IMR-90 (cell line): ENCODE measurements at regions not wholly inside any gene's neighbourhood (a gene's known extent, or its start where the extent isn't known, plus 50 kb on each side); places are given as distances from the start of the nearest gene placed in this dataset.

Experiments used
- ATAC-seq: fragments of 200-7000 bp; cut with Tn5 transposase; 2 replicates; pipeline ENCODE4 v1.9.1; 2020; ENCODE audit warnings: low read depth, mild to moderate bottlenecking, moderate library complexity
- BruUV-seq: library from RNA; stranded (reverse); fragments of 400-500 nt; replicated peaks from 2 replicates; lab custom pipeline; 2021; lab: Mats Ljungman, UMichigan
- CTCF ChIA-PET: fragments of 300-600 bp; formaldehyde crosslinking; extraction: SDS; loops from one replicate; lab custom pipeline; 2021; ENCODE audit warnings: antibody characterized with exemption; lab: Yijun Ruan, JAX
- POLR2A ChIA-PET: fragments of 300-600 bp; sonication (Branson Sonifier 250); formaldehyde crosslinking; loops from one replicate; lab custom pipeline; 2022; ENCODE audit warnings: antibody characterized with exemption; ENCODE audit not compliant: unreplicated experiment; lab: Charles Lee
- DNase-seq: peaks from one replicate; pipeline ENCODE4 v3.0.0; 2013
- H2AFZ ChIP-seq: replicated peaks from 2 replicates; pipeline ENCODE3; 2013; ENCODE audit warnings: low read length, mild to moderate bottlenecking; ENCODE audit not compliant: poor library complexity
- H2AK5ac ChIP-seq: 2 replicates; pipeline ENCODE4 v1.6.1; 2013; ENCODE audit warnings: low read depth, low read length, inconsistent platforms
- H2AK9ac ChIP-seq: replicated peaks from 2 replicates; pipeline ENCODE3; 2013; ENCODE audit warnings: mild to moderate bottlenecking, low read depth, low read length, moderate library complexity; ENCODE audit not compliant: poor library complexity
- H2BK120ac ChIP-seq: 2 replicates; pipeline ENCODE4 v1.6.1; 2013; ENCODE audit warnings: low read depth, low read length, inconsistent platforms
- H2BK15ac ChIP-seq: 3 replicates; pipeline ENCODE4 v1.6.1; 2013; ENCODE audit warnings: low read depth, low read length, inconsistent platforms
- H2BK20ac ChIP-seq: 2 replicates; pipeline ENCODE4 v1.6.1; 2013; ENCODE audit warnings: low read depth, mild to moderate bottlenecking, inconsistent platforms, low read length, moderate library complexity
- H2BK5ac ChIP-seq: 2 replicates; pipeline ENCODE4 v1.6.1; 2013; ENCODE audit warnings: mild to moderate bottlenecking, low read depth, low read length, inconsistent platforms; ENCODE audit not compliant: poor library complexity, severe bottlenecking
- H3K14ac ChIP-seq: replicated peaks from 2 replicates; pipeline ENCODE4 v1.6.1; 2013; ENCODE audit warnings: low read depth, low read length, inconsistent platforms
- H3K18ac ChIP-seq: 2 replicates; pipeline ENCODE4 v1.6.1; 2013; ENCODE audit warnings: low read depth, low read length, control low read depth
- H3K23ac ChIP-seq: 2 replicates; pipeline ENCODE4 v1.6.1; 2013; ENCODE audit warnings: low read depth, low read length, inconsistent platforms
- H3K27ac ChIP-seq: 2 replicates; pipeline ENCODE4 v1.5.1; 2013; ENCODE audit warnings: mild to moderate bottlenecking, control low read depth, low read length; ENCODE audit not compliant: insufficient read depth
- H3K27me3 ChIP-seq: 2 replicates; pipeline ENCODE4 v1.6.1; 2013; ENCODE audit warnings: low read length; ENCODE audit not compliant: control insufficient read depth, insufficient read depth
- H3K36me3 ChIP-seq: 2 replicates; pipeline ENCODE4 v1.6.1; 2013; ENCODE audit warnings: low read length, mixed read lengths; ENCODE audit not compliant: control insufficient read depth, insufficient read depth
- H3K4ac ChIP-seq: 2 replicates; pipeline ENCODE4 v1.6.1; 2013; ENCODE audit warnings: low read depth, low read length, inconsistent platforms
- H3K4me1 ChIP-seq: 2 replicates; pipeline ENCODE4 v1.6.1; 2013; ENCODE audit warnings: low read length, mixed read lengths; ENCODE audit not compliant: control insufficient read depth, insufficient read depth
- H3K4me2 ChIP-seq: 2 replicates; pipeline ENCODE4 v1.6.1; 2013; ENCODE audit warnings: low read depth, mild to moderate bottlenecking, control low read depth, low read length, moderate library complexity
- H3K4me3 ChIP-seq: 2 replicates; pipeline ENCODE4 v1.5.1; 2013; ENCODE audit warnings: low read depth, mild to moderate bottlenecking, control low read depth, low read length, moderate library complexity; ENCODE audit not compliant: insufficient read depth
- H3K56ac ChIP-seq: 2 replicates; pipeline ENCODE4 v1.6.1; 2013; ENCODE audit warnings: low read length, inconsistent platforms; ENCODE audit not compliant: insufficient read depth; ENCODE audit errors: extremely low read depth
- H3K79me1 ChIP-seq, 2 experiments: 2 replicates each; pipeline ENCODE4 v1.6.1; 2013; ENCODE audit warnings: low read length in 2 of 2, inconsistent platforms in 1 of 2, low read depth in 1 of 2
- H3K9ac ChIP-seq: 2 replicates; pipeline ENCODE4 v1.6.1; 2013; ENCODE audit warnings: low read depth, low read length, control low read depth
- H3K9me1 ChIP-seq: 2 replicates; pipeline ENCODE4 v1.6.1; 2013; ENCODE audit warnings: low read length, inconsistent platforms; ENCODE audit not compliant: insufficient read depth
- H3K9me3 ChIP-seq: 2 replicates; pipeline ENCODE4 v1.6.1; 2013; ENCODE audit warnings: low read length; ENCODE audit not compliant: control insufficient read depth, insufficient read depth
- H4K20me1 ChIP-seq: 2 replicates; pipeline ENCODE4 v1.6.1; 2013; ENCODE audit warnings: low read length, inconsistent platforms; ENCODE audit not compliant: insufficient read depth
- H4K5ac ChIP-seq: 2 replicates; pipeline ENCODE4 v1.6.1; 2013; ENCODE audit warnings: mild to moderate bottlenecking, low read depth, low read length, control low read depth
- H4K8ac ChIP-seq, 2 experiments: 2 replicates each; pipeline ENCODE4 v1.6.1; 2013; ENCODE audit warnings: low read depth in 2 of 2, low read length in 2 of 2, control low read depth in 1 of 2, inconsistent platforms in 1 of 2
- H4K91ac ChIP-seq: 2 replicates; pipeline ENCODE4 v1.6.1; 2013; ENCODE audit warnings: low read depth, low read length, inconsistent platforms; ENCODE audit not compliant: insufficient read depth
- BHLHE40 ChIP-seq: fragments of 150-350 bp; IDR thresholded peaks from 2 replicates; pipeline ENCODE4 v1.6.1; 2016; ENCODE audit warnings: mild to moderate bottlenecking, low read depth, low read length
- CEBPB ChIP-seq: IDR thresholded peaks from 2 replicates; pipeline ENCODE4 v1.6.1; 2012; ENCODE audit warnings: low read depth, low read length, improper control_type of control experiment
- CHD1 ChIP-seq: IDR thresholded peaks from 2 replicates; pipeline ENCODE4 v1.6.1; 2012; ENCODE audit warnings: low read depth, low read length, improper control_type of control experiment
- FOS ChIP-seq: fragments of 150-350 bp; IDR thresholded peaks from 2 replicates; pipeline ENCODE4 v1.6.1; 2016; ENCODE audit warnings: low read depth, low read length
- MAZ ChIP-seq: IDR thresholded peaks from 2 replicates; pipeline ENCODE4 v1.6.1; 2012; ENCODE audit warnings: low read depth, mild to moderate bottlenecking, low read length, improper control_type of control experiment, moderate library complexity, borderline replicate concordance
- NFE2L2 ChIP-seq: fragments of 150-350 bp; IDR thresholded peaks from 2 replicates; pipeline ENCODE4 v1.6.1; 2016; ENCODE audit warnings: low read depth, mild to moderate bottlenecking, low read length
- POLR2A ChIP-seq: IDR thresholded peaks from 2 replicates; pipeline ENCODE4 v1.6.1; 2012; ENCODE audit warnings: mild to moderate bottlenecking, low read depth, low read length
- RAD21 ChIP-seq: IDR thresholded peaks from 2 replicates; pipeline ENCODE4 v1.6.1; 2012; ENCODE audit warnings: low read length, improper control_type of control experiment
- RCOR1 ChIP-seq: IDR thresholded peaks from 2 replicates; pipeline ENCODE4 v1.6.1; 2012; ENCODE audit warnings: mild to moderate bottlenecking, low read length, improper control_type of control experiment; ENCODE audit not compliant: insufficient replicate concordance
- SMC3 ChIP-seq: fragments of 150-350 bp; IDR thresholded peaks from 2 replicates; pipeline ENCODE4 v1.6.1; 2016; ENCODE audit warnings: low read depth, mild to moderate bottlenecking, antibody characterized with exemption, low read length, moderate library complexity
- WGBS, 2 experiments: methylation state at CpG; one replicate each; pipeline versions ENCODE4 v1.1.5 to v1.1.7; 2013; ENCODE audit warnings: missing lambda C conversion rate in 2 of 2; ENCODE audit not compliant: insufficient read length in 1 of 2; ENCODE audit errors: extremely low coverage in 2 of 2; 5-methylcytosine and 5-hydroxymethylcytosine counted together
- dilution Hi-C: fragments of 300-500 bp; cut with HindIII; formaldehyde crosslinking; loops from one replicate; pipeline ENCODE4 v1.14.3; 2018; ENCODE audit warnings: low sequenced_read_pairs; ENCODE audit not compliant: unreplicated experiment
- in situ Hi-C: fragments of 300-500 bp; cut with MboI; formaldehyde crosslinking; loops from 3 replicates; pipeline ENCODE4 v1.14.3; 2019; ENCODE audit warnings: low sequenced_read_pairs, inconsistent platforms, mixed read lengths
- intact Hi-C: fragments of 100-400 bp; cut with micrococcal nuclease; formaldehyde crosslinking; loops from 2 replicates; pipeline ENCODE4 v1.10.0; 2022
- TF ChIP-seq, protein P1 (sequence below): fragments of 150-350 bp; IDR thresholded peaks from 2 replicates; pipeline ENCODE4 v1.6.1; 2017; ENCODE audit warnings: mild to moderate bottlenecking, antibody characterized with exemption, low read length, low read depth
- TF ChIP-seq, protein P2 (sequence below): conservative IDR thresholded peaks from 2 replicates; pipeline ENCODE4 v1.5.1; 2012; ENCODE audit warnings: mild to moderate bottlenecking, low read depth, low read length, improper control_type of control experiment

DNA sequence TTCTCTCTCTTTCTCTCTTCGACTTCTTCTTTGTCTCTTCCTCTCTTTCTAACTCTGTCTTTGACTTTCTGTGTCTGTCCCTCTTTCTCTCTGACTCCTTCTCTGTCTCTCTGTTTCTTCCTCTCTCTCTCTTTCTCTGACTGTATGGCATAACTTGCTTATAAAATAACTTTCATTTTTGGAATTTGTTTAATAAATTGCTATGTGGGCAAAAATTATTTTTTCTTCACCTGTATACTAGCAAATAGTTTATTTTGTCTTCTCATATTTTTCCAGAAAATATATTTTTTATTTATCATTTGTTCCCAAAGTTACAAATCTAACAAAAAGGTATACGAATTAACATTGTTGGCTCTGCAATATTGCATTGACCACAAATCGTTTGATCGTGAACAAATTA is 305.7 kb upstream of the FAM98A start:
- WGBS, 2 experiments: no CpG with 5 or more reads among the region's 4 CpGs
- H3K27ac ChIP-seq: no peak overlapping the region
- ATAC-seq: no peak

More for the DNA sequence above, 305.7 kb upstream of the FAM98A start:
- no peak for DNase-seq
- intact Hi-C loops: no loop called here
- dilution Hi-C loops: no loop called here
- Histone ChIP-seq H3K9ac (no peak overlapping the region), H3K56ac (no peak overlapping the region), H2AK5ac (no peak overlapping the region), H3K18ac (no peak overlapping the region), H3K79me1 (no peaks in the 10 kb centered on the region), H2AK9ac (no peak overlapping the region), H3K14ac (no peak overlapping the region), H4K91ac (no peak overlapping the region), H2BK15ac (no peak overlapping the region), H4K8ac (no peak overlapping the region), H3K23ac (no peak overlapping the region), H2AFZ (no peak overlapping the region), H2BK120ac (no peak overlapping the region), H3K36me3 (no peaks in the 10 kb centered on the region), H3K4me1 (no peaks in the 10 kb centered on the region), H4K5ac (no peak overlapping the region), H2BK20ac (no peak overlapping the region), H3K4ac (no peak overlapping the region), H2BK5ac (no peak overlapping the region), H3K4me2 (no peak overlapping the region), H3K9me1 (no peaks in the 10 kb centered on the region), H3K27me3 (no peaks in the 10 kb centered on the region), H3K9me3 (0 out of 2 replicates have a peak, but pooled peaks cover 3% of the 10 kb centered on the region), H3K4me3 (no peak overlapping the region), H4K20me1 (no peaks in the 10 kb centered on the region)
- no TSS peak for BruUV-seq
- in situ Hi-C loops: no loop called here
- ChIA-PET CTCF (no interaction called here), POLR2A (no interaction called here)
- TF ChIP-seq RCOR1: no peak
- TF ChIP-seq BHLHE40: no peak
- TF ChIP-seq MAZ: no peak
- TF ChIP-seq POLR2A: no peak
- TF ChIP-seq, protein P1, sequence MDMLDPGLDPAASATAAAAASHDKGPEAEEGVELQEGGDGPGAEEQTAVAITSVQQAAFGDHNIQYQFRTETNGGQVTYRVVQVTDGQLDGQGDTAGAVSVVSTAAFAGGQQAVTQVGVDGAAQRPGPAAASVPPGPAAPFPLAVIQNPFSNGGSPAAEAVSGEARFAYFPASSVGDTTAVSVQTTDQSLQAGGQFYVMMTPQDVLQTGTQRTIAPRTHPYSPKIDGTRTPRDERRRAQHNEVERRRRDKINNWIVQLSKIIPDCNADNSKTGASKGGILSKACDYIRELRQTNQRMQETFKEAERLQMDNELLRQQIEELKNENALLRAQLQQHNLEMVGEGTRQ: no peak
- TF ChIP-seq SMC3: no peak
- TF ChIP-seq NFE2L2: no peak
- TF ChIP-seq FOS: no peak
- no peak for TF ChIP-seq CEBPB
- TF ChIP-seq RAD21: no peak
- TF ChIP-seq, protein P2, sequence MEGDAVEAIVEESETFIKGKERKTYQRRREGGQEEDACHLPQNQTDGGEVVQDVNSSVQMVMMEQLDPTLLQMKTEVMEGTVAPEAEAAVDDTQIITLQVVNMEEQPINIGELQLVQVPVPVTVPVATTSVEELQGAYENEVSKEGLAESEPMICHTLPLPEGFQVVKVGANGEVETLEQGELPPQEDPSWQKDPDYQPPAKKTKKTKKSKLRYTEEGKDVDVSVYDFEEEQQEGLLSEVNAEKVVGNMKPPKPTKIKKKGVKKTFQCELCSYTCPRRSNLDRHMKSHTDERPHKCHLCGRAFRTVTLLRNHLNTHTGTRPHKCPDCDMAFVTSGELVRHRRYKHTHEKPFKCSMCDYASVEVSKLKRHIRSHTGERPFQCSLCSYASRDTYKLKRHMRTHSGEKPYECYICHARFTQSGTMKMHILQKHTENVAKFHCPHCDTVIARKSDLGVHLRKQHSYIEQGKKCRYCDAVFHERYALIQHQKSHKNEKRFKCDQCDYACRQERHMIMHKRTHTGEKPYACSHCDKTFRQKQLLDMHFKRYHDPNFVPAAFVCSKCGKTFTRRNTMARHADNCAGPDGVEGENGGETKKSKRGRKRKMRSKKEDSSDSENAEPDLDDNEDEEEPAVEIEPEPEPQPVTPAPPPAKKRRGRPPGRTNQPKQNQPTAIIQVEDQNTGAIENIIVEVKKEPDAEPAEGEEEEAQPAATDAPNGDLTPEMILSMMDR: no peak
- no peak for TF ChIP-seq CHD1
